ENCODE measurements at regions not wholly inside any gene's neighbourhood (a gene's known extent, or its start where the extent isn't known, plus 50 kb on each side); places are given as distances from the start of the nearest gene placed in this dataset.

DNA sequence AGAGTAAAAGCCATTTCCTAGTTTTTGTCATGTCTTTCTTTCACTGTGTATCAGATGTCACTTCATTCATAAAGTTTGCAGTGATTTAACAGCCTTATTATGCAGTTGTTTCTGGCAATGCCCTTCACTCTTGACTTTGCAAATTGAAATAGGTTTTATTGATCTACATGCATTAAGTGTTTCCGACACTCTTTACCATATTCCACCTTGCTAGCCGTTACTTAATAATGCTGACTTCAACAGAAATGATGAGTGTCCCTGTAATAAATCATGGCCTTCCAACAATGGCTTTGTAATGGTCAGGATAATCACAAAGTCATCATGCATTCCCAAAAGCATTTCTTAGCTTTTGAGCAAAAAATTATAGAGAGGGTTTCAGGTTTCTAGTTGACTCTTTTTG is 236.8 kb upstream of the FMN2 start:
- TF ChIP-seq, protein P1, sequence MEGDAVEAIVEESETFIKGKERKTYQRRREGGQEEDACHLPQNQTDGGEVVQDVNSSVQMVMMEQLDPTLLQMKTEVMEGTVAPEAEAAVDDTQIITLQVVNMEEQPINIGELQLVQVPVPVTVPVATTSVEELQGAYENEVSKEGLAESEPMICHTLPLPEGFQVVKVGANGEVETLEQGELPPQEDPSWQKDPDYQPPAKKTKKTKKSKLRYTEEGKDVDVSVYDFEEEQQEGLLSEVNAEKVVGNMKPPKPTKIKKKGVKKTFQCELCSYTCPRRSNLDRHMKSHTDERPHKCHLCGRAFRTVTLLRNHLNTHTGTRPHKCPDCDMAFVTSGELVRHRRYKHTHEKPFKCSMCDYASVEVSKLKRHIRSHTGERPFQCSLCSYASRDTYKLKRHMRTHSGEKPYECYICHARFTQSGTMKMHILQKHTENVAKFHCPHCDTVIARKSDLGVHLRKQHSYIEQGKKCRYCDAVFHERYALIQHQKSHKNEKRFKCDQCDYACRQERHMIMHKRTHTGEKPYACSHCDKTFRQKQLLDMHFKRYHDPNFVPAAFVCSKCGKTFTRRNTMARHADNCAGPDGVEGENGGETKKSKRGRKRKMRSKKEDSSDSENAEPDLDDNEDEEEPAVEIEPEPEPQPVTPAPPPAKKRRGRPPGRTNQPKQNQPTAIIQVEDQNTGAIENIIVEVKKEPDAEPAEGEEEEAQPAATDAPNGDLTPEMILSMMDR (conservative IDR thresholded peaks at IDR 0.05; ENCODE audit: low read length), result no peak
- TF ChIP-seq EZH2phosphoT487 (IDR thresholded peaks at IDR 0.05; ENCODE audit: borderline replicate concordance, low read depth, low read length), result no peak

All from OCI-LY7 (cell line).